DOHH2 (cell line): ENCODE measurements at regions not wholly inside any gene's neighbourhood (a gene's known extent, or its start where the extent isn't known, plus 50 kb on each side); places are given as distances from the start of the nearest gene placed in this dataset.

Experiments
- EZH2phosphoT487 ChIP-seq: fragments of 200-600 bp; sonication (generic); IDR thresholded peaks from 2 replicates; pipeline ENCODE4 v1.6.1; 2017; ENCODE audit warnings: borderline replicate concordance, mild to moderate bottlenecking, antibody characterized with exemption, low read length, moderate library complexity, mixed read lengths
- TF ChIP-seq, protein P1 (sequence below): fragments of 200-600 bp; sonication (generic); IDR thresholded peaks from one replicate; pipeline ENCODE4 v1.5.1; 2014; ENCODE audit warnings: antibody characterized with exemption, mild to moderate bottlenecking, low read depth, low read length; ENCODE audit not compliant: poor library complexity, severe bottlenecking

DNA sequence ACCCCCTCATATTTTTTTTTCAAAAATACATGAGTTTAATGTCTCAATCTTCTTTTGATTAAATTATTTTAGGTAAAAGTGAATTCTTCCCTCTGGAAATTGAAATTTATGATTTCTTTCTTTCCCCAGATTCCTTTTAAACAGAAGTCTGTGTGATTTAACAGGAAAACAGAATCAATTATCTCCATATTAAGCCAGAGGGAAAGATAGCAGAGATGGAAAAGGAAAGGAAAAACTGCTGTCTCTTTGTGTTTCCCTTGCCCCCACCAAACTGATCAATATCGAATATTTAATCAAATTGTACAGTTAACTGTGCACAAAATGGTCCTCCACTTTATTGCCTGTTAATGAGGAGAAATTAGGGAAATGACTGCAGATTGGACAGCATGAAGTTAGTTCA, 203.5 kb upstream of the NECTIN3 start:
- TF ChIP-seq, protein P1, sequence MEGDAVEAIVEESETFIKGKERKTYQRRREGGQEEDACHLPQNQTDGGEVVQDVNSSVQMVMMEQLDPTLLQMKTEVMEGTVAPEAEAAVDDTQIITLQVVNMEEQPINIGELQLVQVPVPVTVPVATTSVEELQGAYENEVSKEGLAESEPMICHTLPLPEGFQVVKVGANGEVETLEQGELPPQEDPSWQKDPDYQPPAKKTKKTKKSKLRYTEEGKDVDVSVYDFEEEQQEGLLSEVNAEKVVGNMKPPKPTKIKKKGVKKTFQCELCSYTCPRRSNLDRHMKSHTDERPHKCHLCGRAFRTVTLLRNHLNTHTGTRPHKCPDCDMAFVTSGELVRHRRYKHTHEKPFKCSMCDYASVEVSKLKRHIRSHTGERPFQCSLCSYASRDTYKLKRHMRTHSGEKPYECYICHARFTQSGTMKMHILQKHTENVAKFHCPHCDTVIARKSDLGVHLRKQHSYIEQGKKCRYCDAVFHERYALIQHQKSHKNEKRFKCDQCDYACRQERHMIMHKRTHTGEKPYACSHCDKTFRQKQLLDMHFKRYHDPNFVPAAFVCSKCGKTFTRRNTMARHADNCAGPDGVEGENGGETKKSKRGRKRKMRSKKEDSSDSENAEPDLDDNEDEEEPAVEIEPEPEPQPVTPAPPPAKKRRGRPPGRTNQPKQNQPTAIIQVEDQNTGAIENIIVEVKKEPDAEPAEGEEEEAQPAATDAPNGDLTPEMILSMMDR, result no peak
- TF ChIP-seq EZH2phosphoT487, result no peak
